A172 (cell line): ENCODE measurements at regions not wholly inside any gene's neighbourhood (a gene's known extent, or its start where the extent isn't known, plus 50 kb on each side); places are given as distances from the start of the nearest gene placed in this dataset.

Source experiments
- DNase-seq: peaks from one replicate; pipeline ENCODE4 v3.0.0-alpha.2; 2015; ENCODE audit warnings: low spot score

GRCh38 chr14:97297100-97297499 lies 499.9 kb downstream of the VRK1 start:
- no peak for DNase-seq

GRCh38 chr14:97298331-97298730 lies 501.1 kb downstream of the VRK1 start:
- no peak for DNase-seq

- no peak for DNase-seq
Measured at GRCh38 chr14:97298736-97299135, 501.6 kb downstream of the VRK1 start.

- DNase-seq, result no peak
Measured at GRCh38 chr14:97299661-97300060, 502.5 kb downstream of the VRK1 start.

GRCh38 chr14:97301931-97302559 lies 504.9 kb downstream of the VRK1 start:
- DNase-seq, result no peak

GRCh38 chr14:97306133-97306759 lies 509.1 kb downstream of the VRK1 start:
- DNase-seq, result no peak

GRCh38 chr14:97306760-97307246 lies 509.6 kb downstream of the VRK1 start:
- no peak for DNase-seq

- DNase-seq, result no peak
Measured at GRCh38 chr14:97311411-97311810, 514.2 kb downstream of the VRK1 start.

GRCh38 chr14:97312910-97313309 lies 515.7 kb downstream of the VRK1 start:
- DNase-seq, result no peak

- no peak for DNase-seq
Measured at GRCh38 chr14:97315790-97316189, 518.6 kb downstream of the VRK1 start.

GRCh38 chr14:97318380-97318779 lies 521.2 kb downstream of the VRK1 start:
- DNase-seq, result no peak

GRCh38 chr14:97319691-97320090 lies 522.5 kb downstream of the VRK1 start:
- DNase-seq, result no peak

GRCh38 chr14:97328743-97329142 lies 531.6 kb downstream of the VRK1 start:
- no peak for DNase-seq

- no peak for DNase-seq
Measured at GRCh38 chr14:97329701-97330100, 532.5 kb downstream of the VRK1 start.

GRCh38 chr14:97331058-97331457 lies 533.9 kb downstream of the VRK1 start:
- no peak for DNase-seq

- DNase-seq, result no peak
Measured at GRCh38 chr14:97331526-97331925, 534.3 kb downstream of the VRK1 start.

GRCh38 chr14:97336179-97336578 lies 539.0 kb downstream of the VRK1 start:
- DNase-seq, result no peak

- no peak for DNase-seq
Measured at GRCh38 chr14:97336816-97337215, 539.6 kb downstream of the VRK1 start.

GRCh38 chr14:97337267-97337666 lies 540.1 kb downstream of the VRK1 start:
- DNase-seq, result no peak

GRCh38 chr14:97337670-97338069 lies 540.5 kb downstream of the VRK1 start:
- DNase-seq, result no peak

GRCh38 chr14:97344666-97345065 lies 547.5 kb downstream of the VRK1 start:
- no peak for DNase-seq

GRCh38 chr14:97346675-97347074 lies 549.5 kb downstream of the VRK1 start:
- DNase-seq, result no peak

GRCh38 chr14:97349463-97349862 lies 552.3 kb downstream of the VRK1 start:
- no peak for DNase-seq

- no peak for DNase-seq
Measured at GRCh38 chr14:97349946-97350345, 552.8 kb downstream of the VRK1 start.
